ENCODE measurements at regions not wholly inside any gene's neighbourhood (a gene's known extent, or its start where the extent isn't known, plus 50 kb on each side); places are given as distances from the start of the nearest gene placed in this dataset.

GRCh38 chr4:177566691-177567090 is 124.5 kb upstream of the AGA start:
- TF ChIP-seq POLR2A (IDR thresholded peaks at IDR 0.05) (no peak), POLR2AphosphoS5 (IDR thresholded peaks at IDR 0.05; ENCODE audit: insufficient read depth in 1 of 2, low read depth in 1 of 2) (no peak)
- TF ChIP-seq, protein P1, sequence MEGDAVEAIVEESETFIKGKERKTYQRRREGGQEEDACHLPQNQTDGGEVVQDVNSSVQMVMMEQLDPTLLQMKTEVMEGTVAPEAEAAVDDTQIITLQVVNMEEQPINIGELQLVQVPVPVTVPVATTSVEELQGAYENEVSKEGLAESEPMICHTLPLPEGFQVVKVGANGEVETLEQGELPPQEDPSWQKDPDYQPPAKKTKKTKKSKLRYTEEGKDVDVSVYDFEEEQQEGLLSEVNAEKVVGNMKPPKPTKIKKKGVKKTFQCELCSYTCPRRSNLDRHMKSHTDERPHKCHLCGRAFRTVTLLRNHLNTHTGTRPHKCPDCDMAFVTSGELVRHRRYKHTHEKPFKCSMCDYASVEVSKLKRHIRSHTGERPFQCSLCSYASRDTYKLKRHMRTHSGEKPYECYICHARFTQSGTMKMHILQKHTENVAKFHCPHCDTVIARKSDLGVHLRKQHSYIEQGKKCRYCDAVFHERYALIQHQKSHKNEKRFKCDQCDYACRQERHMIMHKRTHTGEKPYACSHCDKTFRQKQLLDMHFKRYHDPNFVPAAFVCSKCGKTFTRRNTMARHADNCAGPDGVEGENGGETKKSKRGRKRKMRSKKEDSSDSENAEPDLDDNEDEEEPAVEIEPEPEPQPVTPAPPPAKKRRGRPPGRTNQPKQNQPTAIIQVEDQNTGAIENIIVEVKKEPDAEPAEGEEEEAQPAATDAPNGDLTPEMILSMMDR (IDR thresholded peaks at IDR 0.05): no peak
- intact Hi-C loops (cut with DNase I): no loop called here
- no peaks in the 10 kb centered on the region for H3K36me3 ChIP-seq

DNA sequence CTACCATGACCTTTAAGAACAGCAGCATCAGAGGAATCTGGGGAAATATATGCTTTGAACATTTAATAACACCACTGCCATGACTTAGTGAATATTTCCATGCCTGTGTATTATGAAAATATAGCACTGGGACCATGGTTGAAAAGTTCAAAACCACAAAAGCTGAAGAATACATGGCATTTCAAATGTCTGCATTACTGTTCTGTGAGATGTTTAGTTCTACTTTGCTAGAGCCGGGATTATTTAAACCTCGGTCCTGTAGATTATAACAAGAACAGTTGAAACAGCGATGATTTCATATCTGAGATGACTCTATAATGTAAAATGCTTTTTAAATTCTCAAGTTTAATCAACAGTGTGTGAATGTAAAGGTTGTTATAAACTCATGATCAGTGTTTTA is 126.7 kb upstream of the AGA start:
- Histone ChIP-seq H3K27ac (no peak overlapping the region), H3K4me1 (no peaks in the 10 kb centered on the region), H3K9me3 (no peaks in the 10 kb centered on the region), H3K4me3 (no peak overlapping the region), H3K36me3 (no peaks in the 10 kb centered on the region), H3K27me3 (no peaks in the 10 kb centered on the region)
- DNase-seq (ENCODE audit: extremely low spot score in 2 of 2): no peak
- intact Hi-C loops (cut with DNase I): no loop called here
- TF ChIP-seq, protein P1 (IDR thresholded peaks at IDR 0.05): no peak
- TF ChIP-seq POLR2A (IDR thresholded peaks at IDR 0.05) (no peak), POLR2AphosphoS5 (IDR thresholded peaks at IDR 0.05; ENCODE audit: insufficient read depth in 1 of 2, low read depth in 1 of 2) (no peak)

More at GRCh38 chr4:177566691-177567090, 124.5 kb upstream of the AGA start:
- Histone ChIP-seq H3K4me1 (no peaks in the 10 kb centered on the region), H3K27ac (no peak overlapping the region), H3K27me3 (no peaks in the 10 kb centered on the region), H3K4me3 (no peak overlapping the region), H3K9me3 (no peaks in the 10 kb centered on the region)
- DNase-seq (ENCODE audit: extremely low spot score in 2 of 2): no peak

GRCh38 chr4:177569434-177569833 is 127.2 kb upstream of the AGA start:
- Histone ChIP-seq H3K9me3 (no peaks in the 10 kb centered on the region), H3K27me3 (no peaks in the 10 kb centered on the region), H3K4me1 (no peaks in the 10 kb centered on the region), H3K36me3 (no peaks in the 10 kb centered on the region), H3K4me3 (no peak overlapping the region), H3K27ac (no peak overlapping the region)
- intact Hi-C loops (cut with DNase I): no loop called here
- DNase-seq (ENCODE audit: extremely low spot score in 2 of 2): no peak
- TF ChIP-seq POLR2AphosphoS5 (IDR thresholded peaks at IDR 0.05; ENCODE audit: insufficient read depth in 1 of 2, low read depth in 1 of 2) (no peak), POLR2A (IDR thresholded peaks at IDR 0.05) (no peak)
- TF ChIP-seq, protein P1 (IDR thresholded peaks at IDR 0.05): no peak

DNA sequence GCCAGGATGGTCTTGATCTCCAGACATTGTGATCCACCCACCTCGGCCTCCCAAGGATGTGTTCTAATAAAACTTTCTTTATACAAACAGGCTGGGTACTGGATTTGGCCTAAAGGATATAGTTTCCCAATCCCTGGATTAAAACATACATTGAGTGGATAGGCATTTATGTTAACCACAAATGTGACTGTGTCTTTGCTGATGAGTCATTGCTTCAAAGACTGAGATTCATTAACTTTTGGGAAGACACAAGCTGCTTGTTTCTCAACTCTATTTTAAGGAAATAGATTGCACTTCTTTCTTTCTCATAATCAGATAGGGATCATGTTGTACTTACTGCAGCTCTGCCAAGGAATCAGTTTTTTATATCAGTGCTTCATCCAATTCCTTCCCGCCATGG is 131.3 kb upstream of the AGA start:
- intact Hi-C loops (cut with DNase I): no loop called here
- Histone ChIP-seq H3K27me3 (no peaks in the 10 kb centered on the region), H3K36me3 (no peaks in the 10 kb centered on the region), H3K4me3 (no peak overlapping the region), H3K9me3 (no peaks in the 10 kb centered on the region), H3K4me1 (no peaks in the 10 kb centered on the region), H3K27ac (no peak overlapping the region)
- DNase-seq (ENCODE audit: extremely low spot score in 2 of 2): no peak
- TF ChIP-seq POLR2A (IDR thresholded peaks at IDR 0.05) (no peak), POLR2AphosphoS5 (IDR thresholded peaks at IDR 0.05; ENCODE audit: insufficient read depth in 1 of 2, low read depth in 1 of 2) (no peak)
- TF ChIP-seq, protein P1 (IDR thresholded peaks at IDR 0.05): no peak

- Histone ChIP-seq H3K36me3 (no peaks in the 10 kb centered on the region), H3K27ac (no peak overlapping the region), H3K4me3 (no peak overlapping the region), H3K4me1 (no peaks in the 10 kb centered on the region), H3K27me3 (no peaks in the 10 kb centered on the region), H3K9me3 (no peaks in the 10 kb centered on the region)
- intact Hi-C loops (cut with DNase I): no loop called here
- DNase-seq (ENCODE audit: extremely low spot score in 2 of 2): no peak
- TF ChIP-seq POLR2AphosphoS5 (IDR thresholded peaks at IDR 0.05; ENCODE audit: insufficient read depth in 1 of 2, low read depth in 1 of 2) (no peak), POLR2A (IDR thresholded peaks at IDR 0.05) (no peak)
- TF ChIP-seq, protein P1 (IDR thresholded peaks at IDR 0.05): no peak
Measured at GRCh38 chr4:177574446-177574845, 132.2 kb upstream of the AGA start.

All from vagina (tissue), 2 donors.